H1 (cell line): ENCODE measurements at regions not wholly inside any gene's neighbourhood (a gene's known extent, or its start where the extent isn't known, plus 50 kb on each side); places are given as distances from the start of the nearest gene placed in this dataset.

Source experiments
- CTCF ChIA-PET: fragments of 300-600 bp; sonication (Branson Sonifier 250); formaldehyde crosslinking; loops from one replicate; lab custom pipeline; 2021; ENCODE audit not compliant: partially characterized antibody; lab: Charles Lee
- POLR2A ChIA-PET: fragments of 300-600 bp; sonication (Branson Sonifier 250); formaldehyde crosslinking; loops from one replicate; lab custom pipeline; 2021; ENCODE audit warnings: inconsistent platforms; ENCODE audit not compliant: partially characterized antibody; lab: Charles Lee
- DNase-seq, 2 experiments: peaks; one replicate each; pipeline versions ENCODE4 v3.0.0 to v3.0.0-alpha.2; 2010 to 2022; ENCODE audit warnings: low spot score in 2 of 2, low read depth in 1 of 2, mixed read lengths in 1 of 2
- FAIRE-seq: peaks from 2 replicates; lab custom pipeline; 2011; peaks lifted over from hg19 to GRCh38; lab: Jason Lieb, UNC
- H2AFZ ChIP-seq: 2 replicates; pipeline ENCODE4 v1.8.1; 2012; ENCODE audit warnings: low read length, inconsistent platforms
- H2AK5ac ChIP-seq: 2 replicates; pipeline ENCODE4 v1.6.1; 2013; ENCODE audit warnings: low read depth, low read length
- H2BK120ac ChIP-seq: replicated peaks from 2 replicates; pipeline ENCODE3; 2013; ENCODE audit warnings: low read depth, low read length, inconsistent platforms
- H2BK12ac ChIP-seq: 2 replicates; pipeline ENCODE4 v1.6.1; 2013; ENCODE audit warnings: low read depth, low read length
- H2BK15ac ChIP-seq: 2 replicates; pipeline ENCODE4 v1.6.1; 2013; ENCODE audit warnings: low read length
- H2BK20ac ChIP-seq: 2 replicates; pipeline ENCODE4 v1.6.1; 2013; ENCODE audit warnings: low read length
- H2BK5ac ChIP-seq: 2 replicates; pipeline ENCODE4 v1.6.1; 2013; ENCODE audit warnings: low read depth, low read length
- H3K14ac ChIP-seq: 2 replicates; pipeline ENCODE4 v1.6.1; 2013; ENCODE audit warnings: inconsistent platforms; ENCODE audit not compliant: insufficient read length
- H3K18ac ChIP-seq: 2 replicates; pipeline ENCODE4 v1.6.1; 2013; ENCODE audit warnings: low read length; ENCODE audit errors: extremely low read depth
- H3K23ac ChIP-seq: 2 replicates; pipeline ENCODE4 v1.6.1; 2013; ENCODE audit warnings: inconsistent platforms; ENCODE audit not compliant: insufficient read length
- H3K23me2 ChIP-seq: 2 replicates; pipeline ENCODE4 v1.6.1; 2013; ENCODE audit warnings: low read depth, low read length
- H3K27ac ChIP-seq: 2 replicates; pipeline ENCODE4 v1.6.1; 2011; ENCODE audit warnings: low read depth, low read length, inconsistent platforms
- H3K27me3 ChIP-seq, 4 experiments: replicated peaks in 1 of 4; 1 replicate in 1 of 4; 2 replicates in 3 of 4; pipeline versions ENCODE4 v1.6.1 to v1.8.1; 2011 to 2013; ENCODE audit warnings: low read length in 3 of 4, mild to moderate bottlenecking in 3 of 4, inconsistent platforms in 2 of 4, mixed read lengths in 2 of 4, moderate library complexity in 1 of 4; ENCODE audit not compliant: control insufficient read depth in 3 of 4, insufficient read depth in 3 of 4; ENCODE audit errors: extremely low read depth in 1 of 4
- H3K36me3 ChIP-seq, 4 experiments: 2 replicates each; pipeline versions ENCODE4 v1.6.1 to v1.8.1; 2011 to 2013; ENCODE audit warnings: mild to moderate bottlenecking in 4 of 4, low read length in 3 of 4, moderate library complexity in 2 of 4, control low read depth in 1 of 4, inconsistent platforms in 1 of 4; ENCODE audit not compliant: insufficient read depth in 4 of 4, control insufficient read depth in 2 of 4
- H3K4ac ChIP-seq: replicated peaks from 2 replicates; pipeline ENCODE3; 2013; ENCODE audit warnings: low read length, low read depth, mixed read lengths, inconsistent platforms; ENCODE audit not compliant: insufficient read length
- H3K4me1 ChIP-seq, 4 experiments: replicated peaks in 1 of 4; 1 replicate in 1 of 4; 2 replicates in 3 of 4; pipeline versions ENCODE4 v1.6.1 to v1.8.1; 2011 to 2013; ENCODE audit warnings: low read length in 3 of 4, inconsistent platforms in 2 of 4, mixed read lengths in 1 of 4; ENCODE audit not compliant: insufficient read depth in 4 of 4, control insufficient read depth in 3 of 4
- H3K4me2 ChIP-seq, 2 experiments: 2 replicates each; pipeline versions ENCODE4 v1.6.1 to v1.8.1; 2011 to 2013; ENCODE audit warnings: low read depth in 2 of 2, low read length in 2 of 2, control low read depth in 1 of 2, inconsistent platforms in 1 of 2, mild to moderate bottlenecking in 1 of 2; ENCODE audit not compliant: insufficient read depth in 1 of 2
- H3K4me3 ChIP-seq, 4 experiments: fragments of 200-600, 300-600 bp in 1 of 4; sonication (generic), shearing (Covaris generic), sonication (Bioruptor Twin) in 1 of 4; 2 replicates each; pipeline versions ENCODE4 v1.5.1 to v1.8.1; 2011 to 2016; ENCODE audit warnings: low read length in 4 of 4, low read depth in 3 of 4, control low read depth in 2 of 4, inconsistent platforms in 2 of 4, mild to moderate bottlenecking in 2 of 4, mixed read lengths in 1 of 4, moderate library complexity in 1 of 4; ENCODE audit not compliant: insufficient read depth in 2 of 4; ENCODE audit errors: extremely low read depth in 1 of 4
- H3K56ac ChIP-seq: replicated peaks from 2 replicates; pipeline ENCODE3; 2013; ENCODE audit warnings: low read depth, mild to moderate bottlenecking, mixed read lengths, low read length, inconsistent platforms; ENCODE audit not compliant: insufficient read length
- H3K79me1 ChIP-seq: 2 replicates; pipeline ENCODE4 v1.6.1; 2013; ENCODE audit warnings: low read depth, low read length, control low read depth
- H3K79me2 ChIP-seq, 2 experiments: 2 replicates each; pipeline versions ENCODE4 v1.6.1 to v1.8.1; 2012 to 2013; ENCODE audit warnings: low read length in 2 of 2, mild to moderate bottlenecking in 2 of 2, inconsistent platforms in 1 of 2; ENCODE audit not compliant: insufficient read depth in 2 of 2, control insufficient read depth in 1 of 2
- H3K9ac ChIP-seq, 4 experiments: replicated peaks in 1 of 4; 1 replicate in 1 of 4; 2 replicates in 3 of 4; pipeline versions ENCODE4 v1.6.1 to v1.8.1; 2011 to 2013; ENCODE audit warnings: low read depth in 3 of 4, low read length in 3 of 4, control low read depth in 2 of 4, mild to moderate bottlenecking in 2 of 4, moderate library complexity in 2 of 4, inconsistent platforms in 1 of 4; ENCODE audit errors: extremely low read depth in 1 of 4
- H3K9me3 ChIP-seq, 2 experiments: 2 replicates each; pipeline versions ENCODE4 v1.6.1 to v1.8.1; 2012 to 2013; ENCODE audit warnings: mild to moderate bottlenecking in 2 of 2, moderate library complexity in 2 of 2, control low read depth in 1 of 2, inconsistent platforms in 1 of 2, low read depth in 1 of 2, low read length in 1 of 2, mixed read lengths in 1 of 2; ENCODE audit not compliant: insufficient read depth in 2 of 2
- H4K20me1 ChIP-seq, 2 experiments: replicated peaks in 1 of 2; 2 replicates each; pipeline versions ENCODE3 to v1.8.1; 2011 to 2013; ENCODE audit warnings: inconsistent platforms in 2 of 2, low read length in 2 of 2, mild to moderate bottlenecking in 1 of 2; ENCODE audit not compliant: insufficient read depth in 2 of 2, control insufficient read depth in 1 of 2
- H4K5ac ChIP-seq: 2 replicates; pipeline ENCODE4 v1.6.1; 2013; ENCODE audit warnings: low read length, low read depth, mixed read lengths, inconsistent platforms; ENCODE audit not compliant: insufficient read length
- H4K8ac ChIP-seq: 2 replicates; pipeline ENCODE4 v1.8.0; 2013; ENCODE audit warnings: mild to moderate bottlenecking, moderate library complexity, low read length, inconsistent platforms; ENCODE audit not compliant: insufficient read depth; ENCODE audit errors: extremely low read depth
- H4K91ac ChIP-seq: replicated peaks from 2 replicates; pipeline ENCODE3; 2013; ENCODE audit warnings: low read length, mixed read lengths, inconsistent platforms; ENCODE audit not compliant: insufficient read length
- ASH2L ChIP-seq: fragments of 200-600, 300-600 bp; sonication (generic); IDR thresholded peaks from one replicate; pipeline ENCODE4 v1.7.1; 2017; ENCODE audit warnings: low read length
- ATF2 ChIP-seq: IDR thresholded peaks from 2 replicates; pipeline ENCODE4 v1.6.1; 2012; ENCODE audit warnings: low read length, inconsistent platforms
- CBX5 ChIP-seq: fragments of 300-800, 300-1000 bp; sonication (generic); IDR thresholded peaks from 2 replicates; pipeline ENCODE4 v1.7.1; 2016; ENCODE audit warnings: antibody characterized with exemption, low read length, low read depth
- CHD1 ChIP-seq: IDR thresholded peaks from 2 replicates; pipeline ENCODE4 v1.6.1; 2012; ENCODE audit warnings: low read depth, low read length, improper control_type of control experiment
- CREB1 ChIP-seq: IDR thresholded peaks from 2 replicates; pipeline ENCODE4 v1.6.1; 2012; ENCODE audit warnings: inconsistent platforms
- KDM5A ChIP-seq: fragments of 200-600 bp; IDR thresholded peaks from 2 replicates; pipeline ENCODE4 v1.7.1; 2012; ENCODE audit warnings: mild to moderate bottlenecking, low read length, inconsistent platforms, mixed read lengths
- MAFK ChIP-seq: IDR thresholded peaks from 2 replicates; pipeline ENCODE4 v1.6.1; 2012; ENCODE audit warnings: low read depth, mild to moderate bottlenecking, improper control_type of control experiment, low read length
- MAX ChIP-seq: IDR thresholded peaks from 2 replicates; pipeline ENCODE4 v1.6.1; 2012; ENCODE audit warnings: inconsistent platforms
- POU5F1 ChIP-seq: IDR thresholded peaks from 2 replicates; pipeline ENCODE4 v1.6.1; 2011; ENCODE audit warnings: low read depth, mild to moderate bottlenecking, low read length, moderate library complexity
- RAD21 ChIP-seq, 2 experiments: IDR thresholded peaks in 1 of 2; conservative IDR thresholded peaks in 1 of 2; 2 replicates each; pipeline ENCODE4 v1.6.1; 2011; ENCODE audit warnings: low read depth in 2 of 2, low read length in 2 of 2, improper control_type of control experiment in 1 of 2, inconsistent platforms in 1 of 2, mild to moderate bottlenecking in 1 of 2, moderate library complexity in 1 of 2
- RBBP5 ChIP-seq: IDR thresholded peaks from 2 replicates; pipeline ENCODE4 v1.7.1; 2012; ENCODE audit warnings: low read depth, mild to moderate bottlenecking, inconsistent platforms, low read length, moderate library complexity, borderline replicate concordance
- SIN3A ChIP-seq, 2 experiments: IDR thresholded peaks in 1 of 2; conservative IDR thresholded peaks in 1 of 2; 2 replicates each; pipeline ENCODE4 v1.6.1; 2011 to 2012; ENCODE audit warnings: low read length in 2 of 2, improper control_type of control experiment in 1 of 2, low read depth in 1 of 2, mild to moderate bottlenecking in 1 of 2
- SP4 ChIP-seq: IDR thresholded peaks from 2 replicates; pipeline ENCODE4 v1.6.1; 2012; ENCODE audit warnings: low read length, inconsistent platforms
- SRF ChIP-seq: IDR thresholded peaks from 2 replicates; pipeline ENCODE4 v1.6.1; 2011; ENCODE audit warnings: mild to moderate bottlenecking, low read depth, low read length, moderate library complexity
- WGBS, 2 experiments: shearing (Covaris generic) in 1 of 2; methylation state at CpG; one replicate each; pipeline versions ENCODE4 v1.1.6 to v1.1.7; 2013 to 2015; ENCODE audit warnings: low lambda C conversion rate in 2 of 2, mixed read lengths in 2 of 2, inconsistent platforms in 1 of 2, low coverage in 1 of 2, missing lambda C conversion rate in 1 of 2; ENCODE audit not compliant: insufficient replicate concordance in 2 of 2, insufficient coverage in 1 of 2, insufficient read length in 1 of 2; ENCODE audit errors: extremely low coverage in 1 of 2, missing lambda C conversion rate in 1 of 2; 5-methylcytosine and 5-hydroxymethylcytosine counted together

- Histone ChIP-seq H3K27me3 (no peaks in the 10 kb centered on the region), H3K9me3 (no peaks in the 10 kb centered on the region), H3K14ac (no peak overlapping the region), H3K4ac (no peak overlapping the region), H2BK20ac (no peak overlapping the region), H2BK15ac (no peak overlapping the region), H4K91ac (no peak overlapping the region), H3K36me3 (no peaks in the 10 kb centered on the region), H3K4me2 (no peak overlapping the region), H3K23ac (no peak overlapping the region), H3K18ac (no peak overlapping the region), H2BK12ac (no peak overlapping the region), H3K4me1 (peaks cover 0 to under 1% (median 0%) of the 10 kb centered on the region in 4 experiments; a peak in 1 of 7 replicates), H3K4me3 (no peak overlapping the region), H4K8ac (no peak overlapping the region), H2AK5ac (no peak overlapping the region), H4K5ac (no peak overlapping the region), H4K20me1 (no peaks in the 10 kb centered on the region), H3K79me1 (no peaks in the 10 kb centered on the region), H3K56ac (no peak overlapping the region), H3K79me2 (no peaks in the 10 kb centered on the region), H3K9ac (no peak overlapping the region), H3K27ac (no peak overlapping the region), H2AFZ (no peak overlapping the region), H2BK120ac (no peak overlapping the region), H2BK5ac (no peak overlapping the region), H3K23me2 (no peaks in the 10 kb centered on the region)
- DNase-seq (no peak), FAIRE-seq (no peak)
- CTCF ChIA-PET, result no interaction called here
- WGBS, 2 experiments, result 89% methylated on average over 3 of the region's 3 CpGs; no CpG with 5 or more reads in 1 of the 2 experiments
- POLR2A ChIA-PET, result no interaction called here
- TF ChIP-seq MAFK (no peak), RAD21 (IDR thresholded peaks at IDR 0.05 in 1 of 2, conservative IDR thresholded peaks at IDR 0.05 in 1 of 2; ENCODE audit: low read depth in 2 of 2, low read length in 2 of 2) (no peak), MAX (no peak), ASH2L (no peak), SP4 (no peak), KDM5A (no peak), POU5F1 (no peak), CREB1 (no peak), ATF2 (no peak), SIN3A (conservative IDR thresholded peaks at IDR 0.05 in 1 of 2, IDR thresholded peaks at IDR 0.05 in 1 of 2; ENCODE audit: low read depth in 1 of 2, low read length in 2 of 2) (no peak), RBBP5 (no peak), CBX5 (no peak), CHD1 (no peak), SRF (no peak)
These were observed 50.9 kb upstream of the WARS2 start for GRCh38 chr1:119191325-119191724.
